RPMI7951 (cell line): ENCODE measurements at regions not wholly inside any gene's neighbourhood (a gene's known extent, or its start where the extent isn't known, plus 50 kb on each side); places are given as distances from the start of the nearest gene placed in this dataset.

Experiments
- DNase-seq: peaks from one replicate; pipeline ENCODE4 v3.0.0-alpha.2; 2012; ENCODE audit warnings: low read depth

- no peak for DNase-seq
Measured at GRCh38 chr15:77557564-77557963, 75.1 kb downstream of the LINGO1 start.

- DNase-seq, result no peak
Measured at GRCh38 chr15:77557144-77557543, 75.6 kb downstream of the LINGO1 start.

GRCh38 chr15:77556622-77557021 is 76.1 kb downstream of the LINGO1 start:
- DNase-seq, result no peak

DNA sequence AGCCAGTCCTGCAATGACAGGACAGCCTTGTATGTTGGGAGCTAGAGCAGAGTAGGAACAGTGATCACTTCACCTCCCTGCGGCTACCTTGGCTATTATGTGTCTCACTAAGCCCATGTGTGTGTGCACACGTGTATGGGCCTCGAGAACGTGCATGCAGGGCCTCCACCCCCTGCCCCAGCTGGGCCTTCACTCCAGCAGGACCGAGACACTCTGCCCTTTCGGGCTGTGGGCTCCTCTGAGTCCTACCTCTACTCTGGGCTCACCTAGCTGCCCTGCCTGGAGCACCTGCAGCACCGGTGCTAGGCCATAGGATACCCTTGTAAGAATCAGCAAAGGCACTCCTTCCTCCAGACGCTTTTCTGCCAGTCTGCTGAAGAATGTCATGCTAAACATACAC is 77.5 kb downstream of the LINGO1 start:
- no peak for DNase-seq

- DNase-seq, result no peak
Measured at GRCh38 chr15:77554306-77555080, 78.2 kb downstream of the LINGO1 start.

- DNase-seq, result no peak
Measured at GRCh38 chr15:77553695-77554094, 79.0 kb downstream of the LINGO1 start.

DNA sequence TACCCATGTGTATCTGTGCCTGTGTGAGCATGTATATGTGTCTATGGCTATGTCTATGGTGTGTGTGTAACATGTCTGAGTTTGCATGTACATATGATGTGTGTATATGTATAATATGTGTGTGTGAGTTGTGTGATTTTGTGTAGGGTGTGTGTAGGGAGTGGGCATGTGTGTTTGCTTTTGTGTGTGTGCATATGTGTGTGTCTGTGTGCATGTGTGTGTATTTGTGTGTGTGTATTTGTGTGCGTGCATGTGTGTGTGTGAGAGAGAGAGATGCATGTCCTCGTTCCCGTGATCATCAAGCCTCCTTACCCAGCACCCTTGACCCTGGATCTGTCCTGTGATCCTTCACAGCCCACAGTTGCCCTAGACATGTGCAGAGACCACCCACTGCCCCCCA is 79.5 kb downstream of the LINGO1 start:
- DNase-seq, result no peak

DNA sequence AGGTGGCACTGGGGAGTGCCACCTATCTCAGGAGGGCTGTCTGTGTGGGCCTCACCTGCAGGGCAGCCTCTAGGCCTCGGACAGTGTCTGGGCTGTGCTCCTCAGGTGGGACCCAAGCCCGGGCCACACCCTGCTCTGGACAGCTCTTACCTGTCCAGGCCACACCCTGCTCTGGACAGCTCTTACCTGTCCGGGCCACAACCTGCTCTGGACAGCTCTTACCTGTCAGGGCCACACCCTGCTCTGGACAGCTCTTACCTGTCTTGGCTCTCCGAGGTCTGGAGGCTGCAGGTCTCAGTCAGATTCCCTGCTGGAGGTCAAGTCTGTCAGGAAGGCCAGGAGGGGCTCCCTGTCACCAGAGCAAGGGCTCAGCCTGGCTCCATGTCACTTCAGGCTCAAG is 80.6 kb downstream of the LINGO1 start:
- no peak for DNase-seq

DNA sequence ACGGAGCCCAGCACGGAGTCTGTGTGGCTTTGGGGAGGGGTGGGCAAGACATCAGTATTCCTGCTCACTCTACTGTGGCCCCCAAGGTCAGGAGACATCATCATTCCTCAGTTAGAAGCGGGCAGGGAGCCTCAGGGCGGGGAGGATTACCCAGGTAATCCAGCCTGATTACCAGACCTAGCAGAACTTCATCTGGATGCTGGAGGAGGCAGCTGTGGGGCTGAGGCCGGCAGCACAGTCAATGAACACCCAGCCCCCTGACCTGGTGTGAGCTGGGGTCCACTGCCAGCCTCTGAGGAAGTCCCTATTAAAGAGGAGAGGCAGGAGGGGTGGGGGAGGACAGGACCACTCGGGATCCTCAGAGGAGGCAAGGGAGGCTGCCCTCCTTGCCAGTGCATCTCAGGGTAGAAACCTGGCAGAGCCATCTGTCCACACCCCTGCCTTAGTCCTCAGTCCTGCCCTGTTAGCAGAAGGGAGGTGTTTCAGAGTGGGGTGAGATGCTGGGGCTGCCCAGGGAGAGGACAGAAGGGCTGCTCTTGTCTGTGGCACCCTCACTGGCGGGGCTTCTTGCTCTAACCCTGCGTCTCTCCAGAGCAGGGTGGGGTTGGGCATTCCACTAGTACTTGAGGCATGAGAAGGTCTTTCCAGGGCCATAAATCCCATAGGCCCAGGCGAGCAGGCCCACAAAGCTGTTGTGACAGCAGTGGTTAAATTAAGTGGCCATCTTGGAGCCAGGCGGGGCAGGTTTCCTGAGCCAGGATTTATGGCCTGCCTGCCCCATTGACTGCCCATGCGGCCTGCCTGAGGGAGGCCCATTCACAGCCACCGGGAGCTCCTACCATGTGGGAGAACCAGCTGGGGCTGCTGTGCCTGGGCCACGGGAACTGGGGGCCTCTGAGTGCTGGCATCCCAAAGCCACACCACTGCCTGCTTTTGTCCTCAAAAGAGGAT is 82.1 kb downstream of the LINGO1 start:
- DNase-seq, result no peak

DNA sequence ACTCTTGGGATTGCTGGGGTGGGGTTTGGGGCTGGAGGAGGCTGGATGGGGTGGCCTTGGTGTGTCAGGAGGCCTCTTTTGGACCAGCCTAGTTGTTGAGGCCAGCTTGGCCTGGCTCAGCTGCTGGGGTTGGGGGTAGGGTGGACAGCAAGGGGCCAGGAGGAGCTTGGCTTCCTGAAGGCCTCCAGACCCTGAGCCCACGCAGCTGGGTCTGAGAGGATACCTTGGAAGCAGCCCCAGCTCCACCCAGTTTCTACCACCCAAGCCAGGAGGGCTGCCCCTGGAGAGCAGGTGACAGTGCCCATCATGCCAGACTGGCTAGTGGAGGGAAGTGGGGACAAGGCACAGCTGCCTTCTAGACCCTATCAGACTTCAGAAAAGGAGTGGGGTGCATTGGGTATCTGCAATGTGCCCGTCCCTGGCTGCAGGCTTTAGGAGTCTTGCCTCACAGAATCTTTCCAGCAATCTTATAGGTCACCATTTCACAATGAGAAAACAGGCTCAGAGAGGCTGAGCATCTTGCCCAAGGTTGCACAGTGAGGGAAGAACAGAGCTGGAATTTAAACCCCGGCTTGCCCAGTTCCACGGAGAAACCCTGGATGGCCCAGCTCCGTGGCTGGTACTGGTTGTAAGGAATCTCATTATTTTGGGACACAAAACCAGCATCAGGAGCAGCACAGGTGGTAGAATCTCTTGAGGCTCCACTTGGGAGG is 83.0 kb downstream of the LINGO1 start:
- no peak for DNase-seq

DNA sequence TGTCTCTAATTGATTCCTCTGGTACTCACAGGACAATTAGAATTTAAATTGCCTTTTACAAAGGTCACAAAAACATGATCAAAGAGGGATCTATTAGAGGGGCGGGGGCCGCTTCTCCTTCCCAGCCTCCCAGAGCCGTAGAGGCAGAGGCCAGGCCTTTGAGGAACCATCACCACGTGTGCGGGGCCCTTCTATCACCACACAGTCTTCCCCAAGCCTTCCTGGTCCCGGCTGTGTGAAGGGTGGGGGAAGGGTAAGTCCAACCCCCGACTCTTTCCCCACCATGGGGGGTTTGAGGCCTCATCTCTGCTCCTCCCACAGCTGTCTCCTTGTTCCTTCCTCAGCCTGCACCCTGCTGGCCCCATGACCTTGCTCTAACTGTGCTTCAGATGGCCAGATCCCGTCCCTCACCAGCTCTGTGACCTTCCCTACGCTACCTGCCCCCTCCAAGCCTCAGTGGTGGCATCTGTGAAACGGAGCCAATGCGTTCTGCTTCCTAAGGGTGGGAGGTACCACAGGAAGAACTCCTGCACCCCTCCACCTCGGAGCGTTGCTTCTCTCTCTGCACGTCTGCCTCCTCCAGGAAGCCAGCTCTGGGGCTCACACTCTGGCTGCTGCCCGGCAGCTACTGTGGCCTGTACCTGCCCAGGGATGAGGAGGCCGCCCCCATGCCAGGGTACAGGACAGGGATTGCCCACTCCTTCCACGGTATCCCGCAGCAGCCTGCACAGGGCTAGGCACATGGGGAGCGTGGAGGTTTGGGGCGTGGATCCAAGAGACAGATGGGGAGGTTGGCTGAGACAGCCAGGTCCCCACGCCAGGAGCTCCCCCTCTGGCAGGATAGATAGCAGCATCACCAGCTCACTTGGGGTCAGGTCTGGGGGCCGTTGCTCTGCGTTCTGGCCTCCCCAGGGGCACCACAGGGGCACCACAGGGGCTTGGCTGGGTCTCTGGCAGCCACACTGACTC is 83.8 kb downstream of the LINGO1 start:
- no peak for DNase-seq

DNA sequence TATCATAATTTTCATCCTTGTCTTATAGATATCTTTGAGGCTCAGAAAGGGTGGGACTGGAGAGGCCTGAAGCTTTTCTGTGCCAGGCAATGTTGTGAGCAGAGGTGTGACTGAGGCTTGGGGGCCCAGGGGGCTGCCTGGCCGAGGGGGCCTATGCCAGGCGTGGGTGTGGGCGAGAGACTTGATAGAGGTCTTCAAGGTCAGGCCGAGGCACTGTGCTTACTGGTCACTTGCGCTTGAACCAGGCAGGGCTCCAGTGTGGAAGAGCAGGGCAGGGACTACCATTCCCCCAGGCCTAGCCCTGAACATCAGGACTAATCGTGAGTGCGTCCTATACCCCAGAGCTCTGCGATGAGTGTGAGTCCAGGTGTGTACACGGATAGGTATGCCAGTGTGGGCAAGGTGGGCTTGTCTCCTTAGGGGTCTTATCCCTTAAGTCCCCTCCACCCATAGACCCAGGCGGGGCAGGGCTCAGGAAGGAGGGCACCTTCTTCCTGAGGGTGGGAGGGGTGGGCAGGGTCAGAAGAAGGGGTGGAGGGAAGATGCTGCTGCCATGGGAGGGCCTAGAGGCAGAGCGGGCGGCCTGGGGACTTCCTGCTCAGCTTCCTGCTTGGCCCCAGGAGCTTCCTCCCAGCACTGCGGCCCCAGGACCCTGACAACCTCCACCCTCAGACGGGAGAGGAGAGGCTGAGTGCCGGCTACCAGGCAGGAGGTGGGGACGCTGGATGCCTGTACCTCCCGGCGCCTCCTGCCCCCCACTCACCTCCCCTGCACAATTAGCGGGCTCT is 84.7 kb downstream of the LINGO1 start:
- no peak for DNase-seq

DNA sequence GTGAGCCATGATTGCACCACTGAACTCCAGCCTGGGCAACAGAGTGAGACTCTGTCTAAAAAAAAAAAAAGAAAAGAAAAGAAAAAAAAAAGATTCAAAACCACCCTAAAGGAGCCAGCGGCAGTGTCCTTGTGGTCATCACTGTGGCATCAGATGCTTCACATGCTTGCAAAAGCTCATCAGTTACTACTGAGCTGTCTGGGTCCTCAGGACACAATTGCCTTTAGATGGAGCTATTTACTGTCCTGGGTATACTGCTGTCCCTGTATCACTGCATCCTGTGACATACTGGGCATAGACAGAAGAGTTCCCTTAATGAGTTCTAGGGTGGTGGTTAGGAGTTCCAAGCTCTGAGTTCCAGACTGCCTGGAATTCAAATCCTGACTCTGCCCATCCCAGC is 85.8 kb downstream of the LINGO1 start:
- peak; percentile 48 for DNase-seq

GRCh38 chr15:77546050-77546501 is 86.6 kb downstream of the LINGO1 start:
- DNase-seq, result peak; percentile 93

DNA sequence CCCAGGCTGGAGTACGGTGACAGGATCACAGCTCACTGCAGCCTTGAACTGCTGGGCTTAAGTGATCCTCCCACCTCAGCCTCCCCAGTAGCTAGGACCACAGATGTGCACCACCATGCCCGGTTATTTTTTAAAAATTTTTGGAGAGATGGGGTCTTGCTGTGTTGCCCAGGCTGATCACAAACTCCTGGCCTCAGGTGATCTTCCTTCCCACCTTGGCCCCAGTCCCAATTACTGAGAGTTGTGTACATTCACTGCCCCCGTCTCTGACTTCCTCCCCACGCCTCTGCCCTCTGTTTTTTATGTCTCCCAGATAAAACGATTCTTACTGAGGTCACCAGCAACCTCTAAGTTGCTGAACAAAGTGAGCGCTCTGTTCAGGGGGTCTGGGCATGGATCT is 87.7 kb downstream of the LINGO1 start:
- no peak for DNase-seq

GRCh38 chr15:77544162-77544561 is 88.5 kb downstream of the LINGO1 start:
- DNase-seq, result no peak

GRCh38 chr15:77543159-77543882 is 89.4 kb downstream of the LINGO1 start:
- DNase-seq, result peak; percentile 84

GRCh38 chr15:77542491-77543001 is 90.2 kb downstream of the LINGO1 start:
- DNase-seq, result peak; percentile 55
